HUES6 (cell line): ENCODE measurements at regions not wholly inside any gene's neighbourhood (a gene's known extent, or its start where the extent isn't known, plus 50 kb on each side); places are given as distances from the start of the nearest gene placed in this dataset.
"Not testable (repeated sequence)": the region's sequence is repeated elsewhere in the genome, so short reads cannot be mapped to it uniquely, and the experiment has no call there.

Source experiments
- H3K27ac ChIP-seq: 2 replicates; pipeline ENCODE4 v1.7.0; 2013; ENCODE audit warnings: low read depth, mild to moderate bottlenecking, low read length, inconsistent platforms
- H3K27me3 ChIP-seq: 2 replicates; pipeline ENCODE4 v1.6.1; 2013; ENCODE audit warnings: low read length; ENCODE audit not compliant: control insufficient read depth, insufficient read depth
- H3K36me3 ChIP-seq: 2 replicates; pipeline ENCODE4 v1.6.1; 2013; ENCODE audit warnings: low read length; ENCODE audit not compliant: control insufficient read depth, insufficient read depth
- H3K4me1 ChIP-seq: 2 replicates; pipeline ENCODE4 v1.6.1; 2013; ENCODE audit warnings: low read length; ENCODE audit not compliant: control insufficient read depth, insufficient read depth
- H3K4me3 ChIP-seq: 2 replicates; pipeline ENCODE4 v1.5.1; 2013; ENCODE audit warnings: low read depth, low read length
- H3K9ac ChIP-seq: one replicate; pipeline ENCODE4 v1.6.1; 2013; ENCODE audit warnings: mild to moderate bottlenecking, low read length
- H3K9me3 ChIP-seq: 2 replicates; pipeline ENCODE4 v1.6.1; 2013; ENCODE audit warnings: low read depth, low read length; ENCODE audit not compliant: control insufficient read depth, insufficient read depth

DNA sequence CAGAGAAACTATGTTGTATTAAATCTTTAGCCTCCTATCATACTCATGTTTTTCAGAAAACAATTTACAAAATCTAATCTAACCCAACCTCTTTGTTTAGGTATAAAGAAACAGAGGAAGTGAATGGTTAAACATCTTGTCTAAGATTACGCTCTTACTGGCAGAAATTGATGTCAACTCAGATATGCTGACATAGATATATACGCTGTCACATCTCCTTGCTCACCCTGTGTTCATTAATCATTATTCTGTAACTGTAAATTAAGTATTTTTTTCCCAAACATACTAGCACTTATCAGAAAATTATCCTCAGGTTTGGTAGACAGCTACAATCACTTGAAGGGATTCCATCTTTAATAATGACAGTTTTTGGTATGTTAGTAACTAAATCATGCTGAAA is 1127.6 kb upstream of the SEL1L start:
- H3K9ac ChIP-seq = no peak overlapping the region
- H3K4me1 ChIP-seq = no peaks in the 10 kb centered on the region
- H3K27ac ChIP-seq = no peak overlapping the region
- H3K27me3 ChIP-seq = no peaks in the 10 kb centered on the region
- H3K36me3 ChIP-seq = no peaks in the 10 kb centered on the region
- H3K9me3 ChIP-seq = no peaks in the 10 kb centered on the region
- H3K4me3 ChIP-seq = no peak overlapping the region

DNA sequence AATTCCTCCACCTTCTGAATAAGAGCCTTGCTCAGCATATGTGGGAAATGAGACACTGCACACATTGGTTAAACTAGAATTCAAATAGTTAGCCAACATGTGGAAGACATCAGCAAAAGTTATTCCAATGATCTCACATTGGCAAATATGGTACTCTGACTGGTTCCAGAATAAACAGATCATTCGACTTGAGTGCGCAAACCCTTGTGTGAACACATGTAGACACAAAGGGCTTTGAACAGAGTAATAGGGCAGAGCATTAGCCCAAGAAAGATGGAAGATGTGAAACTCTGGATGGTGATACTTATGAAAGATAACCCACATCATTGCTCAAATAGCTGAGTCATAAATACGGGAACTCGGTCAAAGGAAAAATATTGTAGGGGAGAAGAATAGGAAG is 1133.4 kb upstream of the SEL1L start:
- Histone ChIP-seq H3K27me3 (no peaks in the 10 kb centered on the region), H3K4me1 (no peaks in the 10 kb centered on the region), H3K36me3 (no peaks in the 10 kb centered on the region), H3K4me3 (no peak overlapping the region), H3K9ac (no peak overlapping the region), H3K27ac (no peak overlapping the region), H3K9me3 (no peaks in the 10 kb centered on the region)

DNA sequence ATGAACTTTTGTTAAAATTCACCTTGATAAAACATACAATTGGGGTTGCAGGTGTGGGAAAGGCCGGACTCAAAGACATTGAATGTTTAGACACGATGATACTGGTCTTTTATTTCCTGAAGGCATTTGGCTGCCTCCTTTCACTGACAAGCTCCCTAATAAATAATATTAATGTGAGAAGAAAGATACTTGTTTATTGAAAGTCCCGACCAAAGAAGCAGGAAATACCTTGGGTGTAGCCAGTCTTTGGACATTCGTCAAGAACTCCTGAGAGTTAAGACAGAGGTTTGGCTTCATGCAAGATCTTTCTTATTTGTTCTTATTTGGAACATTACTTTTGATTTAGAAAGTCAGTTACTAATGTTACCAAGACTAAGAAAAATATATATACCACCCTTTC is 1133.8 kb upstream of the SEL1L start:
- Histone ChIP-seq H3K27ac (no peak overlapping the region), H3K9ac (no peak overlapping the region), H3K9me3 (no peaks in the 10 kb centered on the region), H3K36me3 (no peaks in the 10 kb centered on the region), H3K4me3 (no peak overlapping the region), H3K27me3 (no peaks in the 10 kb centered on the region), H3K4me1 (no peaks in the 10 kb centered on the region)

DNA sequence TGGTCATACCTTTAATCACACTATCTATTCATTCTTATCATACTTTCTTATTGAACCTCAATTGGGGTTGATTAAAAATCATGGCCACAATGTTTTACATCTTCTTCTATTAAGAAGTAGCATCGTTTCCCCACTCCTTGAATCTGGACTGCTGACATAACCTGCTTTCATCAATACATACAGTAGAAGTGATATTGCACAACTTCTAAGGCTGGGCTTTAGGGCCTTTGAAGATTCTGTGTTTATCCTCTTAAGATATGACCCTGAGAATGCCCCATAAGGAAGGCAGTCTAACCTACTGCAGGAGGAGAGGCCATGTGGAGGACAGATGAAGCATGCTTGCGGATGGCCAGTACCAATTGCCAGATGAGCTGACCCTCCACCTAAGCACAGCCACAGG is 1142.8 kb upstream of the SEL1L start:
- H3K9ac ChIP-seq = no peak overlapping the region
- no peaks in the 10 kb centered on the region for H3K27me3 ChIP-seq
- no peak overlapping the region for H3K27ac ChIP-seq
- no peak overlapping the region for H3K4me3 ChIP-seq
- no peaks in the 10 kb centered on the region for H3K4me1 ChIP-seq
- no peaks in the 10 kb centered on the region for H3K36me3 ChIP-seq
- no peaks in the 10 kb centered on the region for H3K9me3 ChIP-seq

DNA sequence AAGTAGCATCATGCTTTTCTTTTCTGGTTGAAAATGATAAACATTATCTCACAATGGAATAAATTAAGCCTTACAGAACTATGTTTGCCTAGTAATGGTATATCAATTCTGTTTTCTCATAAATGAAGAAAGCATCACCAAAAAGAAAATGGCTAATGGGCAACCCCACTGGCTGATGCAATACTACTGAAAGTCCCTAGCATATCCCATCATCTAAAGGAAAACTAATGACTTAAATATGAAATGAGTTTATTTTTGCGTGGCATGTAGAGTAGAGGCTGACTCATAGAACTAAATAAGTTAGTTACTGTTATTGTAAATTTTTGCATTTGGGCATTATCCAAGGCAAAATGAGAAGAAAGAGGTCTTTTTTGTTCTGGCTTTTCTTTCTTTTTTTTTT is 1156.3 kb upstream of the SEL1L start:
- H3K27me3 ChIP-seq = no peaks in the 10 kb centered on the region
- H3K27ac ChIP-seq = no peak overlapping the region
- H3K9ac ChIP-seq = no peak overlapping the region
- H3K9me3 ChIP-seq = no peaks in the 10 kb centered on the region
- H3K36me3 ChIP-seq = no peaks in the 10 kb centered on the region
- no peaks in the 10 kb centered on the region for H3K4me1 ChIP-seq
- H3K4me3 ChIP-seq = no peak overlapping the region

DNA sequence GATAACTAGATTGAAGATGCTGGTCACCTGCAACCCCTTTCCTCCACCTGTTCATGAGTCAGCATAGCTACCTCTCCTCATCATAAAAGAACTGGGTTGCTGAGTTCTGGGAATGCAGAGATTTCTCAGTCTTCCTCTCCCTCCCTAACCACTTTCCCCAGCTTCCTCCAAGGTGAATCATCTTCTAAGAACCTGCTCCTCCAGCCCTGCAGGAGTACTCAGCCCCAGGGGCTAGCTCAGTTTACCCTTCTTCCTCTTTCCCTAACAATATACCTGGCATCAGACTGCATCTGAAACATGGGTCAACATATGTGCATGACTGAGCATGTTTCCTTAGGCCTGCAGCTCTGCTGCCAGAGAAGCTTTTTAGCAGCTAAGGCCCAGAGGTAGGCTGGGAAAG is 1157.5 kb upstream of the SEL1L start:
- H3K9ac ChIP-seq, H3K4me1 ChIP-seq, H3K4me3 ChIP-seq, H3K9me3 ChIP-seq, H3K27ac ChIP-seq, H3K36me3 ChIP-seq, H3K27me3 ChIP-seq: not testable (repeated sequence)

DNA sequence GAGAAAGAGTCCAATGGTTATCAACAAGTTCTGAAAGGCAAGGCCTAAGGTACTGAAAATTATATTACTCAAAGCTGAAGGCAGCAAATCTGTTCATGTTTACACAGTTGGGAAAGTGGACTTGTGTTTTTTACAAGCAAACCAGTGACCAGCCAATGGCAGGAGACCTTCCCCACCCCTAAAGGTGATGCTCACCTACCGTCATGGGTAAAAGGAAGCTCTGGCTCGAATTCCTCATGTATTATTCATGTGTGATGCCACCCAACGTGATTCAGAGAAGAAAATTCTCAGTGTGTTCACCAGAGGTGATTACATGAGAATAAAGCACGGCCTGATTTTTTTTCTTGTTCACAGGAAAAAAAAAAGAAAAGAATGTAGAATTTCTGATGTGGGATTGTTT is 1161.2 kb upstream of the SEL1L start:
- Histone ChIP-seq H3K4me1 (no peaks in the 10 kb centered on the region), H3K9ac (no peak overlapping the region)

DNA sequence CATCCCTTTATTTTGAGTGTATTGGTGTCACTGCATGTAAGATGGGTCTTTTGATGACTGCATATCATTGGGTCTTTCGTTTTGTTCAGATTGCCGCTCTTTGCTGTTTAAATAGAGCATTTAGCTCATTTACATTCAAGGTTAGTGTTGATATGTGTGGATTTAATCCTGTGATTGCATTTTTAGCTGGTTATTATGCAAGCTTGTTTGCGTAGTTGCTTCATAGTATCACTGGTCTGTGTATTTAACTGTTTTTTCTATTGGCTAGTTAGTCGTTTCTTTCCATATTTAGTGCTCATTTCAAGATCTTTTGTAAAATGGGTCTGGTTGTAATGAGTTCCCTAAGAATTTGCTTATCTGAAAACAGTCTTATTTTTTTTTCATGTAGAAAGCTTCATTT is 1170.6 kb upstream of the SEL1L start:
- Histone ChIP-seq H3K9me3 (no peaks in the 10 kb centered on the region), H3K4me3 (no peak overlapping the region), H3K27ac (no peak overlapping the region), H3K36me3 (no peaks in the 10 kb centered on the region), H3K4me1 (no peaks in the 10 kb centered on the region), H3K9ac (no peak overlapping the region), H3K27me3 (no peaks in the 10 kb centered on the region)

More for the DNA sequence above, 1161.2 kb upstream of the SEL1L start:
- Histone ChIP-seq H3K27ac (no peak overlapping the region), H3K27me3 (no peaks in the 10 kb centered on the region), H3K4me3 (no peak overlapping the region), H3K9me3 (no peaks in the 10 kb centered on the region), H3K36me3 (no peaks in the 10 kb centered on the region)

DNA sequence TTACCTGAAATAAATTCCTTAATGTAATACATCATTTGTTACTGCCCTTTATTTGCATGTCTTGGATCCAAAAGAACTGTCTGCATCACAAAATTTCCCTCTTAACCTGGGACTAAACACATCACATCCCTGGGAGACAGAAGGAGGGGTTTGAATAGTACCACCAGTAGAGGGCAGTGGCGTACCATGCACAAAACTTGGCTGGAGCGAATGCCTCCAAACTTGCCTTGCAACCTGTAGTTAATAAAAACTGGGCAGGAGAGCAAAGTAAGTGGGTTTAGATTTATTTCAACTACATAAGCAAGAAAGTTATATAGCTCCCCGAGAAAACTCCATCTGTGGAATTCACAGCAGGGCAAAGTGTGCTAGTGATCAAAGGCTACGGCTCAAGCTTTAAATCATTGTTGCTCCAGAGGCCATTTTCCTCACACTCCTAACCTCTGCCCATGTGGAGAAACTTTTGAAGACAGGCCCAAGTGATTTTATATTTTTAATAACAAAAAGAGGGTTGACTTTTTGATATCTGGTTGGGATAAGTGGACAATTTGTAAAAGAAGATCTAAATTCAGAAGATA is 1176.7 kb upstream of the SEL1L start:
- H3K4me3 ChIP-seq = no peak overlapping the region
- H3K36me3 ChIP-seq = no peaks in the 10 kb centered on the region
- no peaks in the 10 kb centered on the region for H3K27me3 ChIP-seq
- no peak overlapping the region for H3K9ac ChIP-seq
- no peak overlapping the region for H3K27ac ChIP-seq
- H3K4me1 ChIP-seq = no peaks in the 10 kb centered on the region
- H3K9me3 ChIP-seq = no peaks in the 10 kb centered on the region

DNA sequence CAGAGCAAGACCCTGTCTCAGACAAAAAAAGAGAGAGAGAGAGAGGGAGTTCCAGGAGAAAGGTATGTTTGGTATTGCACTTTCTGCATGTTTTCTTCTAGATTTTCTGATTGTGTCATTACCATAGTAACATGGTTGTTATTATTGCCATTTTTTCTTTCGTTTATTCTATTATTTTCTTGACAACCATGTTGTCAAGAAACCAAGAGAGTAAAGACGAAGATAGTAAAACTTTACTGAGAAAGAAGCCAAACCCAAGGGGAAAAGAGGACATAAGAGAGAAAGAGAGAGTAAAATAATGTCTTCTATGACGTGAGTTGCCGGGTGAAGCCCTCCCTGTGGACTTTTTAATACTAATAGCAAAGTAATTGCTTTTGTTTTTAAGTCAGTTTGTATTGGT is 1186.0 kb upstream of the SEL1L start:
- Histone ChIP-seq H3K36me3 (no peaks in the 10 kb centered on the region), H3K9ac (no peak overlapping the region), H3K4me1 (no peaks in the 10 kb centered on the region), H3K4me3 (no peak overlapping the region), H3K27ac (no peak overlapping the region), H3K9me3 (no peaks in the 10 kb centered on the region), H3K27me3 (no peaks in the 10 kb centered on the region)

DNA sequence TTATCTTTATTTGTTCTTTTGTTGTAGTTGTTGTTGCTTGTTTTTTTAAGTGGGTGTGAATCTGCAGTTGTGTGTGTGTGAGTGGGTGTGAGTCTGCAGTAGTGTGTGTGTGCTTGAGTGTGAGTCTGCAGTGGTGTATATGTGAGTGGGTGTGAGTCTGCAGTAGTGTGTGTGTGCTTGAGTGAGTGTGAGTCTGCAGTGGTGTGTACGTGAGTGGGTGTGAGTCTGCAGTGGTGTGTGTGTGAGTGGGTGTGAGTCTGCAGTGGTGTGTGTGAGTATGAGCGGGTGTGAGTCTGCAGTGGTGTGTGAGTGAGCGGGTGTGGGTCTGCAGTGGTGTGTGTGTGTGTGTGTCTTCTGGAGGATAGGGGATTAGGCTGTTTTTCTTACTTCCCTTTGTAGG is 1186.8 kb upstream of the SEL1L start:
- Histone ChIP-seq H3K27me3 (no peaks in the 10 kb centered on the region), H3K36me3 (no peaks in the 10 kb centered on the region), H3K4me3 (no peak overlapping the region), H3K4me1 (no peaks in the 10 kb centered on the region), H3K9me3 (no peaks in the 10 kb centered on the region), H3K9ac (no peak overlapping the region), H3K27ac (no peak overlapping the region)

DNA sequence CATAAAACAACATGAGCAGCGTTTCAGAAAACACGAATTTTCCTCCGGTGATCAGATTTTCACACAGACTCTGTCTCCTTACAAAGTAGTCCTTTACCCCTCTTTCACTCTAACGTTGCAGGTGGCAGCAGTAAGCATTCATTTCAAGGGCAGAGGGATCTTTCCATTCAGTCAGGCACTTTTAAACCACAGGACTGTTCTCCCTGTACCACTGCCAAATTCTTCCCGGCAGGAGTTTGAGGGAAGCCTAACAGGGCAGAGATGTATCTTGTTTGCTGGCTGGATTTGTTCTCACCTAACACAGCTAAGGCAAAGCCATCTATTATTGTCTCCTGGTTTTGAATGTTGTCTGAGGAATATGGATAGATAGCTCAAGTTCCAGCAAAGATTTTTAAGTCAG is 1187.3 kb upstream of the SEL1L start:
- Histone ChIP-seq H3K4me1 (no peaks in the 10 kb centered on the region), H3K36me3 (no peaks in the 10 kb centered on the region), H3K9me3 (no peaks in the 10 kb centered on the region), H3K27me3 (no peaks in the 10 kb centered on the region), H3K9ac (no peak overlapping the region), H3K4me3 (no peak overlapping the region), H3K27ac (no peak overlapping the region)
